HS-27A (cell line): ENCODE measurements at regions not wholly inside any gene's neighbourhood (a gene's known extent, or its start where the extent isn't known, plus 50 kb on each side); places are given as distances from the start of the nearest gene placed in this dataset.

ENCODE experiments used
- DNase-seq: peaks from one replicate; pipeline ENCODE4 v3.0.0-alpha.2; 2012; ENCODE audit warnings: low read depth, missing footprints

- DNase-seq = no peak
Measured at GRCh38 chr20:60901831-60902230, 350.2 kb upstream of the CDH4 start.

- no peak for DNase-seq
Measured at GRCh38 chr20:60903325-60903971, 348.6 kb upstream of the CDH4 start.

GRCh38 chr20:60904730-60905129 is 347.3 kb upstream of the CDH4 start:
- DNase-seq = no peak

- DNase-seq = no peak
Measured at GRCh38 chr20:60905919-60906318, 346.1 kb upstream of the CDH4 start.

GRCh38 chr20:60906555-60906954 is 345.5 kb upstream of the CDH4 start:
- no peak for DNase-seq

GRCh38 chr20:60913298-60913697 is 338.8 kb upstream of the CDH4 start:
- no peak for DNase-seq

- DNase-seq = no peak
Measured at GRCh38 chr20:60921022-60921622, 330.9 kb upstream of the CDH4 start.

GRCh38 chr20:60926831-60927230 is 325.2 kb upstream of the CDH4 start:
- DNase-seq = no peak

GRCh38 chr20:60928341-60928740 is 323.7 kb upstream of the CDH4 start:
- DNase-seq = no peak

GRCh38 chr20:60930023-60930790 is 321.9 kb upstream of the CDH4 start:
- DNase-seq = no peak

GRCh38 chr20:60931696-60932095 is 320.4 kb upstream of the CDH4 start:
- no peak for DNase-seq

- DNase-seq = no peak
Measured at GRCh38 chr20:60934724-60935123, 317.3 kb upstream of the CDH4 start.

- DNase-seq = no peak
Measured at GRCh38 chr20:60935971-60936370, 316.1 kb upstream of the CDH4 start.

GRCh38 chr20:60937585-60937984 is 314.5 kb upstream of the CDH4 start:
- DNase-seq = no peak

GRCh38 chr20:60941379-60941778 is 310.7 kb upstream of the CDH4 start:
- DNase-seq = no peak

GRCh38 chr20:60947819-60948218 is 304.2 kb upstream of the CDH4 start:
- DNase-seq = no peak

- DNase-seq = no peak
Measured at GRCh38 chr20:60948224-60948623, 303.8 kb upstream of the CDH4 start.

GRCh38 chr20:60950561-60950960 is 301.5 kb upstream of the CDH4 start:
- no peak for DNase-seq

GRCh38 chr20:60950974-60951373 is 301.1 kb upstream of the CDH4 start:
- no peak for DNase-seq

- DNase-seq = no peak
Measured at GRCh38 chr20:60952861-60953260, 299.2 kb upstream of the CDH4 start.

- DNase-seq = no peak
Measured at GRCh38 chr20:60953321-60953720, 298.7 kb upstream of the CDH4 start.

- no peak for DNase-seq
Measured at GRCh38 chr20:60955706-60956105, 296.4 kb upstream of the CDH4 start.

GRCh38 chr20:60956194-60956593 is 295.9 kb upstream of the CDH4 start:
- no peak for DNase-seq
